ENCODE measurements at regions not wholly inside any gene's neighbourhood (a gene's known extent, or its start where the extent isn't known, plus 50 kb on each side); places are given as distances from the start of the nearest gene placed in this dataset.

DNA sequence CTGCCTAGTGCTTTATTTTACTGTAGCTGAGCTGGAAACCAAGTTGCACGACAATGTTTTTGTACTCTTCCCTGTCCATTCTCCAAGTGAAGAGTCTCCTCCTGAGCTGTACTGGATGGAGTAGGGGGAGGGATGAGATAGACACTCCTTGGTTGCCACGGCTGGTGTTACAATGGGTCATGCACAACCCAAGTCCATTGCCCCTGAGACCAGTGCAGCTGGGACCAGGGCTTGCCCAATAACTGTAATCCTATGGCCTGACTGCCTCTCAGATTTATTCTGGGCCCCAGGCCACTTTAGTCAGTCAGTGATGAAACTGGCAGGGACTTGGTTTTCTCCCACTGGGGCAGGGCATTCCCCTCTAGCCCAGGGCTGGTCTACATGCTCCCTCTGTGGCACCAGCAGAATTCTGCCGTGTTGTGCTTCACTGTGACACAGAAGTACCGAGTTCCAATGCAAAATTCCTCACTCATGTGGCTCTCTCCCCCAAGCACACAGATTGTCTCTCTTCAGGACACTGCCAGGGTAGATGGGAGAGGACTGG is 203.3 kb upstream of the PCDH18 start:
- no peak for DNase-seq

DNA sequence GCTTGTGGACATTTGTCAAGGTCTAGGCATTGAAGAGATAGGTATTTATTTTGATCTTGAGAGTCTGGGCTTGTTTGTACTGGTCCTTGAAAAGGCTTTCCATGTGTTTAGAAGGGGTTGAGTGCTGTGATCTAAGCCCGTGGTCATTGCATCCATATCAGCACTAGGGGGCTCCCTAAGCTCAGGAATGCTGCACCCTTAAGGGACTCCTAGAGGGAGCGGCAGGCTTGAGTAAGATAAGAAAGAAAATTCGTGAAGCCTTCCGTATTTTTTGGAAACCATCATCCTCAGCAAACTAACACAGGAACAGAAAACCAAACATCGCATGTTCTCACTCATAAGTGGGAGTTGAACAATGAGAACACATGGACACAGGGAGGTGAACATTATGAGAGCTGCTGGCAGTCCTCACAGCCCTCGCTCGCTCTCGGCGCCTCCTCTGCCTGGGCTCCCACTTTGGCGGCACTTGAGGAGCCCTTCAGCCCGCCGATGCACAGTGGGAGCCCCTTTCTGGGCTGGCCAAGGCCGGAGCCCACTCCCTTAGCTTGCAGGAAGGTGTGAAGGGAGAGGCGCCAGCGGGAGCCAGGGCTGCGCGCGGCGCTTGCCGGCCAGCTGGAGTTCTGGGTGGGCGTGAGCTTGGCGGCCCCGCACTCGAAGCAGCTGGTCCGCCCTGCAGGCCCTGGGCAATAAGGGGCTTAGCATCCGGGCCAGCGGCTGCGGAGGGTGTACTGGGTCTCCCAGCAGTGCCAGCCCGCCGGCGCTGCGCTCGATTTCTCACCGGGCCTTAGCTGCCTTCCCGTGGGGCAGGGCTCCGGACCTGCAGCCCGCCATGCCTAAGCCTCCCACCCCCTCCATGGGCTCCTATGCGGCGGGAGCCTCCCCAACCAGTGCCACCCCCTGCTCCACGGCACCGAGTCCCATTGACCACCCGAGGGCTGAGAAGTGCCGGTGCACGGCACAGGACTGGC is 201.2 kb upstream of the PCDH18 start:
- DNase-seq = peak; percentile 14

DNA sequence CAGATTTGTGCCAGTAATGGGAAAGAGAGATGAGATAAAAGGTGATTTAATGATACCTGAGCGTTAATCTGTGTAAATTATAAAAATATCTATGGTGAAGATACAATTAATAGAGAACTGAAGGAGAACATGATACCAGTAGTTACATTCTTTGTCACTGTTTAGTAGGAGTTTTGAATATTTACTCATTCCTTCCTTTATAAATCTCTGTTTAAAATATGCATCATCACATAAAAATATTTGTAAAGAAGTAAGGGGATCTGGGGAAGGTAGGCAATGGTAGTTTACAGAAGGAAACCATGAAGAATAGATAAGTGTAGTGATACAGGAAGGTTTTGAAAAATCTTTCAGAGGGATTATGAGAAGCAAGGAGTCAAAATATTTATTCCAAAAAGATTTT is 190.6 kb upstream of the PCDH18 start:
- no peak for DNase-seq

DNA sequence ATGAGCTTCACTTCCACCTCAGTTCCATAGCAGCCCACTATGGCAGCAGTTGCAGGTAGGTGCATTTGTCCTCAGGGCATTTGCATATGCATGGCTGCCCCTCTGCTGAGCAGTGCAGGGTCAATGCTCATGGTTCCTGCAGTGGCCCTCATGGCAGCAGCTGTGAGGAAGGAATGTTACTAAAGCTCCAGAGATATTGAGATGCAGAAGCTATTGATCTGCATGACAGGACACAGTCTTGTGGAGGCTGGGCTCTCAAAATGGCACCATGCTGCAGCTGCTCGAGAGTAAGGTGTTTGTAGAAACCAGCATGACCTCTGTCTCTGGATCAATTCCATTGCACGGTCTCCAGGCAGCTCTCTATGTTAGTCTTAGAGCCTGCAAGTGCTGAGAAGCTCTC is 179.2 kb upstream of the PCDH18 start:
- no peak for DNase-seq

DNA sequence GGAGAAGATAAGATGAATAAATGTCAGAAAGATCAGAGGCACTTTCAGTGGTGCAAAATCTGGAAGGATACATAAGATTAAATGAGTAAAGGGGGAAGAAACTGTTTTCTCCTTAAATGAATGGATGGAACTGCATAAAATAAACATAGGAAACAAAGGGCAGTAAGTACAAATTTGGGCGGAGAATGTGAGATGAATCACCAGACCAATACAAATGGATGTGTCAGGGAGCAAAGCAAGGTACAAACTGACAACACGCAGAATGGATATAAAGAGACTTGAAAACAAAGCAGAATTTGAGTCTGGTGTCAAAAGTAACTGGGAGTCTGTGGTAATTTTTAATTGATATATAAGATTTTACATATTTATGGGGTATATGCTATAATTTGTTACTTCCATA is 175.3 kb upstream of the PCDH18 start:
- peak; percentile 44 for DNase-seq

DNA sequence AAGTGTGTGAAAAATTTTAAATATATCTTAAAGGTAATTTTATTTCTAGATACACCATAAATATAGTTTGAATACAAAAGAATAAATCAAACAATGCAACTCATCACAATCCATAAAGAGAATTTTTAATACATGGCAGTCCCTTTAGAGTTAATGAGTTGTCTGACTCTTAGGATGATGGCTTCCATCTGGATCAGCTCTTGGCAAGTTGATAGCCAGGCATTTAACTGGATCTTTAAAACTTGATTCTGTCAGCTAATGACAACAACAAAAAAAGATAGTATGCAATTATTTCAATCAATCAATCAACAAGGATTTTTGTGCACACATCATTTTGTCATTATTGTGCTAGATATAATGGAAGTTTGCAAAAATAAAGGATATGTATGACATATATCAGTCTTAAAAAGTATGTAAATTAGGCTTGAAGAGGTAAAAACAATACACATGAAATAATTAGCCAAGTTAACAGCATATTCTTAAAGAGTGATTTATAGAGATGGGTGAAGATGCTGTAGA is 174.9 kb upstream of the PCDH18 start:
- DNase-seq = no peak

DNA sequence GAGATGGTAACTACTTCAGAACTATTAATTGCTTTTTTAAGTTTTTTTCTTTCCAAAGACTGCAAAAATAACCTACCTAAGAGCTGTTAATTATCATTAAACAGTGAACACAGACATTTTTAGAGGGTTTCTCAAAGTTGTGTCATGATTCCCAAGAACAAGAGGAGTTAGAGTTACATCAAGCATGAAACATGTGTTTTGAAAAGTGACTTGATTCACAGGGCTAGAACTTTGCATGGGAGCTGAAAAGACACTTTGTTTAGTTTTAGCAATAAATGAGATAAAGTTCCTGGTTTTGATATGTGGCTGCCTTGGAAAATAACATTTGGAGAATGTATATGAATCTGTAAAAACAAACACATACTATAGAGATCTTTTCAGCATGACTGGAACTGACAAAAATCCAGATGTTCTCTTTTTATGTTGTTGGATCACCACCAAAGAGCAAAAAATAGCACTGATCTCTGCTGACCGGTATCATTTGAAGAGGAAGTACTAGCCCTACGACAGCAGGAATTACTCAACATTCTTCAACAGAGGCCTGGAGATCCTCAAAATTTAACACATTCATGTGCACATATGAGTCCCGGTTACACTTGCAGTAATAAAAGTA is 173.0 kb upstream of the PCDH18 start:
- peak; percentile 94 for DNase-seq

DNA sequence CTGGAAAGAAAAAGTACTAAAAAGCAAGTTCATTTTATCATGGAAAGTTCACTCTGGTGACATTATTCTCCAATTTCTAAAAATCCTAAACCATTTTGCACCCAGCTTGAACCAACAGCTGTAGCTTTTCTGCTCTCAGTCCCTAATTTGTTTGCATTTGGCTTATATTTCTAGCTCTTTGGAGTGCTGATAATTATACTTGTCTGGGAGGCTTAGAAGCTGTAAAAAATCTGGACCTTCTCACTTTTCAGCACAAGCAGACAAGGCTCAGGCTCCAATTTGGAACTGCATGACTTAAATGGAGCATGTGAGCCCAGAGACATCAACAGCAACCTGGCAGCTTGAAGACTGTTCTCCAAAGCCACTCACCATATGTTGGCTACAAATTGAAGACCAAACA is 170.9 kb upstream of the PCDH18 start:
- no peak for DNase-seq

DNA sequence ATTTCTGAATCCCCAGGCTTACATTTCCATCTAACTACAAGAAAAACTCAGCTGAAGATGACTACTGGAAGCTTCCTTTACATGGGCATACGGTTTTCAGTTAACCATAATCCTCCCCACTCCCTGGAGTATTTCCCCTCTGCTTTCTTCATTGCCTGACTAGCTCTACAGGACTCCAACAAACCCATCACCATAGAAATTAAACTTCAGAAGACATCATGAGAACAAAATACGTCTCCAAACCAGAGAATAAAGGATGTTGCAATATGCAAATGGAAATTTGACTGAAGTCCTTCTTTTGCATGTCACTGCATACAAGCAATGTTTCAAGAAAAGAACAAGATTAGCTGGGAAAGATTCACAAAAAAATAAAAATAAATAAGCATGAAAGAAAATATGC is 170.2 kb upstream of the PCDH18 start:
- DNase-seq = no peak

DNA sequence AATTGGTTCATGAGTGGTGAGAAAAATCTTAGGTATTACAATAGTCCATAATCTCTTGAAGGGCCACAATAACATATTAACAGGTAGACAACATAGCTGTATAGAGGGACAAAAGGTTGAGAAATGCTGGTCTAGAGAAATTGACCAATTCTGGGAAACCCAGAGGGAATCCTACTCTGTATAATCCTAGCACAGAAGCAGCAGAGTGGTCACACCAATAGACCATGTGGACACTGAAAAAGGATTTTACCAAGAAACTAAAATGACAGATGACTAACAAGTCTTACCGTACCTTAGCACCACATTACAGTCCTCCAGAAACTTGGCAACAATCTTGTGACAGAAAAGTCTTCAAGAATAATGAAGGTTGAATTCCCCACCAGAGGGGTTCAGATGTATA is 169.1 kb upstream of the PCDH18 start:
- DNase-seq = no peak

DNA sequence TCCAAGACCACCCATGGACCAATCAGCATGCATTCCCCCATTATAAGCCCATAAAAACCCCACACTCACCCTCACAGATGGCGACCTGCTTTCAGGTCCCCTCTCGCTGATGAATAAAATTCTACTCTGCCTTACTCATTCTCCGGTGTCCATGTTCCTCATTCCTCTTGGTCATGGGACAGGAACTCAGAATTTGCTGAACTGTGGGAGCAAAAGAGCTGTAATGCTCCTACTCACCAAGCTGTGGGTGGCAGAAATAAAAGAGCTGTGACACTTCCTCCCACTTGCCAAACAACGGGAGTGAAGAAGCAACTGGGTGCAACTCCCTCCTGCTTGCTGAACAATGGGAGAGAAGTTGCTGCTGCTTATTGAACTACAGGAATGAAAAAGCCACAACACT is 168.5 kb upstream of the PCDH18 start:
- DNase-seq = peak; percentile 68

DNA sequence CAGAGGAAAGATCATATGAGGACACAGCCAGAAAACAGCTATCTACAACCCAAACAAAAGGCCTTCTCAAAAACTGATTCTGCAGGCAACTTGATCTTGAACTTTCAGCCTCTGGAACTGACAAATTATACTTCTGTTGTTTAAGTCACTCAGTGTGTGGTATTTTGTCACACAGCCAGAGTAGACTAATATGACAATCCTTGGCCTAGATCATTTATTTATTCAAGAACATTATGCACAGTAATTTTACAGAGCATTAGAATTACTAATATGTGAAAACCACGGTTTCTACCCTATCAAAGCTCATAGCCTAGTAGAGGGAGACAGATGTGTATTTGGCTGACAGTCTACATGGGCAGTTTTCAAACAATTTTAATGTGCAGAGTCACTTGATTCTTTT is 167.8 kb upstream of the PCDH18 start:
- peak; percentile 86 for DNase-seq

DNA sequence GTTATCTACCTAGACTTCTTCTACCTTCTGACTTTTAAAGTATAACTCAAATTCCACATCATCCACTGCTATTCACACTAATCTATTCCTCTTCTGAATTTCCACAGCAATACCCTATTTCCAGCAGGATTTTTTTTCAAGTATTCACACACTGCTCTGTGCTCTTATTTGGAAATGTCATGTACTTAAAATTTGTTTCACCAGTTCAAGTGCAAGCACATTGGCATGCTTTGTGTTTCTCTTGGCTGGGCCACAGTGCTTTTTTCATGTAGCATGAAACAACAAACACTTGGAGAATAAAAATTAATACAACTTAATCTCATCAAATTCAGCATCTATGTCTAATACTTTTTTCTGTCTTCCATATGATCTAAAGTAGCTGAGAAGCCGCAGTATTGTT is 161.8 kb upstream of the PCDH18 start:
- peak; percentile 70 for DNase-seq

DNA sequence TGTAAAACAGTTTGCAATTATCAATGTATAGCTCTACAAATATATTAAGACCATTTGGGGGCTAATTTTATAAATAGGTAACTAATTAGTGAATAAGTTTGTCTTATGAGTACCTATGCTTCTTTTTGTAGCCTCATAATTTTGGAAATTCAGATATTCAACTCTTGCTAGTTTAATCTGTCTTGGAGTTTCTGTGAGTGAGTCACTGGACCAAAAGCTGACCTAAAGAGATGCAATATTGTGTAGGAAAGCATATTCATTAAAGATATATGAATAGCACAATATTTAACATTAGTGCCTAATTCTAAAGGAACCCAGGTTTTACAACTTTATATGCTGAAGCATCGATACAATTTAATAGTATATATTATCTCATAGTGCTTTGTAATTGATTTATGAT is 161.3 kb upstream of the PCDH18 start:
- DNase-seq = peak; percentile 47

DNA sequence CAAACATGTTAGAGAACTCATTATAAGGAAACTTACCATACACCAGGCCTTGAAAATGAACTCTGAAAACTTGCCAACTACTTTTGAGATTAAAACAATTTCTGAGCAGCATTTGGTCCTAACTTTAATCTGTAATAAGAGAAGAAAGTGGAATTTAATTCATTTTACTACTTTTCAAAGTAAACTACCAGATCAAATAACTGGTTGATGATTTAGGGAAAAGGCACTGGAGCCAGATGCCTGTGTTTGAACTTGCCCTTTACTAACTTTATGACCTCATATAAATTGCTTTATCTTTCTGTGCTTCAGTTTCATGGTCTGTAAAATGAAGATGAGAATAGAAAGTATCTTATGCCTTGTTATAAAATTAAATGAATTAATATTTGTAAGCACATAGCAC is 159.9 kb upstream of the PCDH18 start:
- no peak for DNase-seq

DNA sequence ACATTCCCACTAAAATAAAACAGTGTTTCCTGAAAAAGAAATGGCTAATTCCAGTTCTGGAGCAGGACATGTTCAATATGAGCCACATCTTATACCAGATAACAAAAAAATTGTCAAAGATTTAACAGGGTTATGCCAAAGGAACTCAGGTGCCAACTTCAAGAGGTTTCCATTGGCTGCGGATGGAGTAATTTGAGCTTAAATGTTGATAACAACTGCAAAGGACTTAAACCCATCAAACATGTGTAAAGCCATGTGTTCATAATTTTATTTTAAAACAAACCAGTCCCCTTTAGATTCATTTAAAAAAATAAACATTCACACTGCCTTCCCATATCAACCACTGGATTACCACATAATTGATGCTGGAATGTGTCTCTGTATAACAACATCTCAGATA is 156.4 kb upstream of the PCDH18 start:
- no peak for DNase-seq

DNA sequence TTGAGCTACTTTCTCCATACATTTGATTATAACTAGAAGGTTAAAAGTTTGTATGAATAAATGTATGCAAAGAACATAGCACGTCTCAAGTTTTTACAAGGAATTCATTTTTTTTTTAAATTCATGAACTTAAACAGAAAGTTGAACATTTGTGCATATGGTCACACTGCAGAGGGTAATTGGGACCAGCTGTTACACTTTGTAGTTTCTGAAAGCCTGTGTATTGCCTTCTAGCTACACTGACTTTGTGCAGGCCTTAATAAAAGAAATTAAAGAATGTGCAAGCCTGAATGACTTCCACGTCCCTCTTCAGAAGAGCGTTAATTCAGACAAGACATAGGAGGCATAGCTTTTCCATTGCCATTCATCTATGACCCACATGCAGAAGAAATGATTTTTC is 153.1 kb upstream of the PCDH18 start:
- DNase-seq = peak; percentile 50

DNA sequence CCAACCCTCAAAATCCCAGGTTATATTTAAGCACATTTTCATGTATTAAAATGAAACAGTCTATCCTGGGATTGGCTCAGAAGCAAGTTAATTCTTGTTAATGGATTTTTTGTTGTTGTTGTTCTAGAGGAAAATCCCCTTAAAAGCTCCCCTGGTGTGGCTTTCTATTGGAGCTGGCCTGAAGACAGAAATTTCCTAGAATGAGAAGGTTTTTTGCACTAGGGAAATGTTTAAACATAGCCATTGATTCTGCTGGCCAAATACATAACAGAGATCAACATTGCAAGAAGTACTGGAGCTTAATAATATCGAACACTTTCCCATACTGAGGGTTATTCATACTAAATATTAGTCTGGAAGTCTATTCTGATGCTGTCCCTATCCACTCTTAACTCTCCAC is 148.8 kb upstream of the PCDH18 start:
- no peak for DNase-seq

DNA sequence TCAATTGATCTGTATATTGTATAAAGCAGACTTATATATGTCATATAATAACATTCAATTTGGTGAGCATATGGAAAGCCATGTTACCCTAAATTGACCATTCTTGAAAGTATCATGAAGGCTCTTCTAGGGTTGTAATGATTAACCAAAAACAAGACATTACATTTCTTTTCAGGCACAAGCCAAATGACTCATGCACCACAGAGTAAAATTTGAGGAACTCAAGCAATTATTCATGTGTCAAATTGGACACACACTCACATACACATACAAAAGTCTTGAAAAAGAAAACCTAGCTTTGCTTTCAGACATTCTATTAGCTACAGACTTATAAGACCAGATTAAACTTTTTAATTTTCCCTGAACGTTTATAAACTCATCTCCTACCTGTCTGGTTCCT is 146.5 kb upstream of the PCDH18 start:
- DNase-seq = peak; percentile 69

DNA sequence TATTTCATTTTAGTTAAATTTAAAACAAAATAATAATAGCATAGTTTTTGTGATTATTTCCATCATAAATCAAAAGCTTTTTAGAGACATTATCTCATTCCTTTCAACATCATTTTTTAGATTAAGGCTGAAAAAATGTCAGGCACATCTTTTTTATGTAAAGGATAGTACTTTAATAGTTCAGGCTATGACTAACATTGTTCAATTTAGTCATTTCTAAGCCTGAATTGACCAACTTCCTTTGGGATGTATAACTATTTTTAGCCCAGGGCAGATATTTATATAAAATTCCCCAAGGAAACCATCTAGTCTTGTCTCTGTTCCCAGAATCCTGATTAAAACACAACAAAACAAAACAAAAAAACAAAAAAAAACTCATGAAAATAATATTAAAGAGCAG is 145.6 kb upstream of the PCDH18 start:
- DNase-seq = peak; percentile 92

DNA sequence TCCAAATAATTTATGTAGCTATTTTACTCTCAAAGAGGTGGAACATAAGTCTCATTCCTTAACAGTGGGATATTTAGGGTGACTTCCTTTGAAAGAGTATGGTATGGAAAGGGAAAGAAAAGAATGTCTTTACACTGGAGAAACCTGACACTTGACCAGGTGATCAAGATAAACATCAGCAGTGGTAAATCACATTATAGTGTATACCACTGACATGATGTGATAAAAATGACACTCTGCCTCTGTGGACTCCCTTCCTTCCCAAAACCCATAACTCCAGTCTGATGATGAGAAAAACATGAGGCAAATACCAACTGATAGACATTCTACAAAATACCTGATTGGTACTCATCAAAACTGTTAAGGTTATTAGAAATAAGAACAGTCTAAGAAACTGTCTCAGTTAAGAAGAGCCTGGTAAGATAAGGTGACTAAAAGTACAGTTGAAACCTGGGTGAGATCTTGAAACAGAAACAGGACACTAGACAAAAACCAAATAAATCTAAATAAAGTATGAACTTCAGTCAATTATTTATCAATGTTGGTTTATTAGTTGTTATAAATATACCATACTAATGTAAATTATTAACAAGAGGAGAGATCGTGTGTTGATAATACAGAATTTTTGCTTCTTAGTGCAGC is 144.2 kb upstream of the PCDH18 start:
- no peak for DNase-seq

DNA sequence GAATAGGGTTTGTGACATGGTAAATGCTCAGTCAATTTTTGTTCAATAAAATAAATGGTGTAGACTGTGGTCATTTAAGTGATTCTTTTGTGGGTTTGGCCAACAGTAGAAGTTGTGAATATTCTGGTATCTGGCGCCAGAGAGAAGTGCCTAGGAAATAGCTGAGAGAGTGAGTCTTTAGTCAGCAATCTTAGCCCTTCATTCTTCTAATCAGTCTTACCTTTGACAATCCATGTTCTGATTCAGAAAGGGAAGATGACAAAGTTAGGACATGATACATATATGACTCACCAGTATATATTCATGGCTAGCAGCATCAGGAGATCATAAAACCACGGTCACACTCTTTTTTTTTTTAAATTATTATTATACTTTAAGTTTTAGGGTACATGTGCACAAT is 141.8 kb upstream of the PCDH18 start:
- DNase-seq = peak; percentile 76

DNA sequence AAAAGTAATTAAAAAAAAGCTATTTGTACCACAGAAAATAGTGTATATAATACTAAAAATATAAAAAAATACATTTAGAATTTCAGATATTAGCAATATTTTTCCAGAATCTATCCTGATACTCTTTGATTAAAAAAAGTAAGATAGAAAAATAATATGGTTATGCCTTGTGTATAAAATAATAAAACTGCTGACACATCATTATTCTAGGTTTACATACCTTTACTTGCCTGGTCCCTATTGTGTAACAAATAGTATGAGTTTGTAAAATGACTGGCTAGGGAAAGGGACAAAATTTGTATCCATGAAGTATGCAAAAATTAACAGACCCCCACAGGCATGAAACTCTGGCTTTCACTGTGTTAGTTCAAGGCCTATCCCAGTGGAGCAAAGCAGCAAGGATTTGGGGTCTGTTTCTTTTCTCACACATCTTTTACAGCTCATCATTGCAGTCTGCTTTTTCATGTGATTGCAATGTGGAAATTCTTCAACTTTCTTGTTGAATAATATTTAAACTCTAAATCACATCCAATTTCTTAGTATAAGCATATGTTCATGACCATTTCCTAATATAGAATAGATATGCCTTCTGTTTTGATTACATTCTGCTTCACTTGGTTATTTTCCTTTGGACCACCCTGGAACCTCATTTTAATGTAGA is 136.7 kb upstream of the PCDH18 start:
- peak; percentile 64 for DNase-seq

Measured in fibroblast of skin of back (primary cell).